ENCODE measurements at regions not wholly inside any gene's neighbourhood (a gene's known extent, or its start where the extent isn't known, plus 50 kb on each side); places are given as distances from the start of the nearest gene placed in this dataset.
"Not testable (repeated sequence)": the region's sequence is repeated elsewhere in the genome, so short reads cannot be mapped to it uniquely, and the experiment has no call there.

DNA sequence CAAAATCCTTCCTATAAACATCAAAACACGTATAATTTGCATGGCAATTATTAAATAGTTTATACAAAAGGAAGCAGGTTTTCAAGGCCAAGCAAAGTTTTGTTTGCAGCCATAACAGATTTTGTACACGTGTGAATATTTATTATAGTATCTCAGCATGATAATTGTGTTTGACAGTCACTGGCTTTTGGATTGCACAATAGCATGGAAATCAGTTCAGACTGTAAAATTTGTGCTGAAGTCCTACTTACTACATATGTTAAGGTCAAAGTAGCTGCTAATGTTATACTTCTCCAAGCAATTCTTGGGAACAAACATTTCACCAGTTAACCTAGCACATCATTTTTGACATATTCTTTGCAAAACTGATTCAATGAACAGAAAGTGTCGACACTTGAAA lies 287.6 kb upstream of the POM121L12 start:
- TF ChIP-seq, protein P1, sequence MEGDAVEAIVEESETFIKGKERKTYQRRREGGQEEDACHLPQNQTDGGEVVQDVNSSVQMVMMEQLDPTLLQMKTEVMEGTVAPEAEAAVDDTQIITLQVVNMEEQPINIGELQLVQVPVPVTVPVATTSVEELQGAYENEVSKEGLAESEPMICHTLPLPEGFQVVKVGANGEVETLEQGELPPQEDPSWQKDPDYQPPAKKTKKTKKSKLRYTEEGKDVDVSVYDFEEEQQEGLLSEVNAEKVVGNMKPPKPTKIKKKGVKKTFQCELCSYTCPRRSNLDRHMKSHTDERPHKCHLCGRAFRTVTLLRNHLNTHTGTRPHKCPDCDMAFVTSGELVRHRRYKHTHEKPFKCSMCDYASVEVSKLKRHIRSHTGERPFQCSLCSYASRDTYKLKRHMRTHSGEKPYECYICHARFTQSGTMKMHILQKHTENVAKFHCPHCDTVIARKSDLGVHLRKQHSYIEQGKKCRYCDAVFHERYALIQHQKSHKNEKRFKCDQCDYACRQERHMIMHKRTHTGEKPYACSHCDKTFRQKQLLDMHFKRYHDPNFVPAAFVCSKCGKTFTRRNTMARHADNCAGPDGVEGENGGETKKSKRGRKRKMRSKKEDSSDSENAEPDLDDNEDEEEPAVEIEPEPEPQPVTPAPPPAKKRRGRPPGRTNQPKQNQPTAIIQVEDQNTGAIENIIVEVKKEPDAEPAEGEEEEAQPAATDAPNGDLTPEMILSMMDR (IDR thresholded peaks at IDR 0.05; ENCODE audit: insufficient read depth, low read length, missing control alignments) = no peak
- POLR2A ChIA-PET = no interaction called here
- H3K4me3 ChIP-seq (ENCODE audit: low read depth, low read length) = no peak overlapping the region
- no peak for DNase-seq (ENCODE audit: low read depth, low spot score)
- CTCF ChIA-PET = no interaction called here

DNA sequence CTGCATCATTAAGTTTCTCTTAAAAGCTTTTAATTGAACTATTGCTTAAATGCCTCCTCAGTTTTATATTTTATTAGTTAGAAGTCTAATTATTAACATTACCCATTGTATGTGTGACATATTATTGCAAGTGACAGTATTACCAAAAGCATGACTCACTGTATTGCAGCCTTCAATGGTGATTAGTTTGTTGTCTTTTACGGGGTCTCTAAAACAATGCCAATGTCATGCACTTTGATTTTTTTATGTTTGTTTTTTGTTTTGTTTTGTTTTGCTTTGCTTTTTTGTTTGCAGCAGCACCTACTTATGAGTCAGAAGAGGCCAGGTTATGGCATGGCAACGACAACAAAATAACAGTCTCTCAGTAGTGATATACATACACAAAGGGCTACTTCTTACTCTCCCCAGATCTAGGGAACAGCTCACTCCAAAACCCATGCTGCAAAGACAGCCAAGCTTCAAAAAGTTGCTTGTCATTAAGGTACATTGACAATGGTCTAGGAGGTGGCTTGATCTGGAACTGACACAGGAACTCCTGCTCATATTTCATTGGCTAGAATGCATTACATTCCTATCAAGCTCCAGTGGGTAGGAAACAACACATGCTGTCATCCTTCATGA lies 293.7 kb upstream of the POM121L12 start:
- POLR2A ChIA-PET = no interaction called here
- no peak overlapping the region for H3K4me3 ChIP-seq (ENCODE audit: low read depth, low read length)
- TF ChIP-seq, protein P1 (IDR thresholded peaks at IDR 0.05; ENCODE audit: insufficient read depth, low read length, missing control alignments) = no peak
- CTCF ChIA-PET = no interaction called here
- no peak for DNase-seq (ENCODE audit: low read depth, low spot score)

DNA sequence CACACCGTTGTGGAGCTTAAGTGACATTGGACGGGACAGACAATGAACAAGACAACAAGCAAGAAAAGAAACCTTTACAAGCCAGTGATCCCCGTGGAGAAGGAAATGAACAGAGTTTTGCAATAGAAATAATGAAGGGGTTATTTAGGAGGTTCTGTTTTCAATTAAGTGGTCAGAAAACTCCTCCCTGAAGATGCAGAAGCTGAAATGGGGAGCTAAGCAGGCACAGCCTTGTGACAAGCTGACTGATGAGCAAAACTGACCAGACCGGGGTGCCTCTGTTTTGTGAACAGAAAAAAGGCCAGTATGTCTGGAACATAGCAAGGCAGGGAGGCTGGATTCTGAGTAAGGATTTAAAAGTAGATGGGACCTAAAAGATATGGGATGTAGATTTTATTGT lies 299.8 kb upstream of the POM121L12 start:
- POLR2A ChIA-PET = no interaction called here
- CTCF ChIA-PET = no interaction called here
- no peak for DNase-seq (ENCODE audit: low read depth, low spot score)
- H3K4me3 ChIP-seq (ENCODE audit: low read depth, low read length) = no peak overlapping the region
- TF ChIP-seq, protein P1 (IDR thresholded peaks at IDR 0.05; ENCODE audit: insufficient read depth, low read length, missing control alignments) = no peak

DNA sequence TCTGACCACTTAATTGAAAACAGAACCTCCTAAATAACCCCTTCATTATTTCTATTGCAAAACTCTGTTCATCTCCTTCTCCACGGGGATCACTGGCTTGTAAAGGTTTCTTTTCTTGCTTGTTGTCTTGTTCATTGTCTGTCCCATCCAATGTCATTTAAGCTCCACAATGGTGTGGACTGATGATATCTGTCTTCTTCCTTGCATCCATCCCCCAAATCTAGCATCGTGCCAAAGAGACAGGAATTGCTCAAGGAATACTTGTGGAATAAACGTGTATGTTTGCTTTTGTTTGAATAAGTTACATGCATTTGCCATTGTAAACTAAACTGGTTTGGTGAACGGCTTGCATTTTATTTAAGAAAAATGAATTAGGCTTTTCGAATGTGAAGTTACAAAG lies 306.8 kb upstream of the POM121L12 start:
- CTCF ChIA-PET; DNase-seq (ENCODE audit: low read depth, low spot score); POLR2A ChIA-PET: not testable (repeated sequence)

DNA sequence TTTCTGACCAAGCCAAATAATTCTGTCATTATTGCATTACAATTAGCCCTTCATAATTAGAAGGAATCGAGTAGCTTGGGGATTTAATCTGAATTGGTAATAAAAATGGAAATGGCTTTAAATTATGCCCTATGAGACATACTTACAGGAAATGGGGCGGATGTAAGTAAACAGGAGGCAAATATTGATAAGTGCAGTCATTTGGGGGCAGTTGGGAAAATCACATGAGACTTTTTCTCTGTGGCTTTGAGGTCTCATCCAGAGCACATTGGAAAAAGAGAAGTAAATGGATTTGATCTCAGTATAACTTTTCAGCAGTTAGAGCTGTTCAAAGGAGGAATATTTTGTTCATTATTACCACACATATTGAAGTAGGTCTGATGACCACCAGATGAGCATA lies 307.8 kb upstream of the POM121L12 start:
- POLR2A ChIA-PET = no interaction called here

More for the DNA sequence above, 306.8 kb upstream of the POM121L12 start:
- H3K4me3 ChIP-seq (ENCODE audit: low read depth, low read length) = not testable (repeated sequence)

DNA sequence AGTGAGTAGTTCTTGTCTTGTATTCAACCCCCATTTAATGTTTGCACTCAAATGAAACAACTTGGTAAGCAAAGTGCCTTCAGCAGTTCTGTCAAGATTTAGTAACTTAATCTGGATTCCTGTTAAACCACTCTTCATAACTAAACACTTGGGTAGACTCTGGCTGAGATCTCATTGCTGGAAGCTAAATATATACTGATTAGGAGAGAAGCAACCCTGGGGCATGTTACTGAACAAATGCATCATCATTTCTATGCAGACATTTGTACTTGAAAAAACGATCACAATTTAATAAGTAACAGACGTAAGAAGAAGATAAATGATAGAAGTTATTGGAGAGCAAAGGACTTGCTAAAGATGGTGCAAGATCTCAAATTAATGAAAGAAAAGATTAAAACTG lies 308.4 kb upstream of the POM121L12 start:
- TF ChIP-seq, protein P1 (IDR thresholded peaks at IDR 0.05; ENCODE audit: insufficient read depth, low read length, missing control alignments) = no peak
- ChIA-PET POLR2A (no interaction called here), CTCF (no interaction called here)
- no peak for DNase-seq (ENCODE audit: low read depth, low spot score)
- H3K4me3 ChIP-seq (ENCODE audit: low read depth, low read length) = no peak overlapping the region

More for the DNA sequence above, 307.8 kb upstream of the POM121L12 start:
- CTCF ChIA-PET = no interaction called here
- TF ChIP-seq, protein P1 (IDR thresholded peaks at IDR 0.05; ENCODE audit: insufficient read depth, low read length, missing control alignments) = no peak
- DNase-seq (ENCODE audit: low read depth, low spot score) = no peak
- no peak overlapping the region for H3K4me3 ChIP-seq (ENCODE audit: low read depth, low read length)

DNA sequence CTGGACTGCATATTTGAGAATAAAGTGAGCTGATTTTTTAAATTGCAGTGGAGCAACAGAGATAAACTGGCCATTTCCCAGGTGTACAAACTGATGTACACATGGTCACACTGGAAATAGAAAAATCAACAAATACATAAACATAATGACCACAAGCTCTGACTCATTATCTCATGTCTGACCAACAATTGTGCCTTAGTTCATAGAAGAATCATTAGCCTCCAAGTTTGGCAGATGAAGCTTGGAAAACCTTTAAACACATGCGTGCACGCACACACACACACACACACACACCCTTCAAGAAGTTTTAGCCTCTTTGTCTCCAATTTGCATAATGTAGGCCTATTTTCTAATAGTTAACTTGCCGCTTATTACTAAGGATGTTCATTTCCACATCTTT lies 308.9 kb upstream of the POM121L12 start:
- TF ChIP-seq, protein P1 (IDR thresholded peaks at IDR 0.05; ENCODE audit: insufficient read depth, low read length, missing control alignments) = no peak
- DNase-seq (ENCODE audit: low read depth, low spot score) = no peak
- ChIA-PET CTCF (no interaction called here), POLR2A (no interaction called here)
- no peak overlapping the region for H3K4me3 ChIP-seq (ENCODE audit: low read depth, low read length)
